MCF 10A (cell line): ENCODE measurements at regions not wholly inside any gene's neighbourhood (a gene's known extent, or its start where the extent isn't known, plus 50 kb on each side); places are given as distances from the start of the nearest gene placed in this dataset.

Source experiments
- BruUV-seq: library from RNA; stranded (reverse); fragments of 400-500 nt; replicated peaks from 2 replicates; lab custom pipeline; 2021; lab: Mats Ljungman, UMichigan
- CTCF ChIA-PET: fragments of 300-600 bp; sonication (Branson Sonifier 250); formaldehyde crosslinking; extraction: SDS; loops from one replicate; lab custom pipeline; 2021; ENCODE audit warnings: antibody characterized with exemption, inconsistent platforms; lab: Yijun Ruan, JAX
- POLR2A ChIA-PET: fragments of 300-600, 350-650 bp; sonication (Branson Sonifier 250); formaldehyde crosslinking; extraction: SDS; loops from one replicate; lab custom pipeline; 2020; ENCODE audit warnings: antibody characterized with exemption, inconsistent platforms; lab: Yijun Ruan, JAX
- DNase-seq: peaks from one replicate; pipeline ENCODE4 v3.0.0-alpha.2; 2018; ENCODE audit not compliant: unreplicated experiment
- H3K27ac Mint-ChIP-seq: one replicate; pipeline ENCODE4 v1.8.0; 2022; ENCODE audit warnings: mild to moderate bottlenecking, low read depth, mixed read lengths; ENCODE audit not compliant: unreplicated experiment
- H3K27me3 Mint-ChIP-seq: one replicate; pipeline ENCODE4 v1.8.0; 2022; ENCODE audit warnings: mixed read lengths; ENCODE audit not compliant: insufficient read depth, unreplicated experiment
- H3K36me3 Mint-ChIP-seq: one replicate; pipeline ENCODE4 v1.8.0; 2022; ENCODE audit warnings: mild to moderate bottlenecking, moderate library complexity, mixed read lengths; ENCODE audit not compliant: insufficient read depth, unreplicated experiment
- H3K4me1 Mint-ChIP-seq: one replicate; pipeline ENCODE4 v1.8.0; 2022; ENCODE audit warnings: mixed read lengths; ENCODE audit not compliant: insufficient read depth, unreplicated experiment
- H3K4me3 Mint-ChIP-seq: one replicate; pipeline ENCODE4 v1.8.0; 2022; ENCODE audit warnings: mild to moderate bottlenecking, moderate library complexity, mixed read lengths; ENCODE audit not compliant: unreplicated experiment
- H3K9me3 Mint-ChIP-seq: one replicate; pipeline ENCODE4 v1.8.0; 2022; ENCODE audit warnings: mixed read lengths; ENCODE audit not compliant: unreplicated experiment
- CTCF ChIP-seq: fragments of 200-600 bp; IDR thresholded peaks from one replicate; pipeline ENCODE4 v1.8.0; 2022; ENCODE audit warnings: antibody characterized with exemption, mild to moderate bottlenecking; ENCODE audit not compliant: unreplicated experiment
- intact Hi-C: fragments of 100-400 bp; cut with micrococcal nuclease; formaldehyde crosslinking; loops from 2 replicates; pipeline ENCODE4 v1.14.1; 2022

- peaks cover 16% of the 10 kb centered on the region for H3K27me3 Mint-ChIP-seq
- H3K27ac Mint-ChIP-seq, result no peak overlapping the region
- H3K36me3 Mint-ChIP-seq, result no peaks in the 10 kb centered on the region
- H3K4me3 Mint-ChIP-seq, result no peak overlapping the region
- ChIA-PET CTCF (no interaction called here), POLR2A (no interaction called here)
- BruUV-seq, result no TSS peak
- intact Hi-C loops, result no loop called here
- DNase-seq, result no peak
- no peaks in the 10 kb centered on the region for H3K9me3 Mint-ChIP-seq
- TF ChIP-seq CTCF, result no peak
- no peaks in the 10 kb centered on the region for H3K4me1 Mint-ChIP-seq
Observed at GRCh38 chr22:47607486-47607885, 845.0 kb downstream of the TBC1D22A start.

- POLR2A ChIA-PET, result no interaction called here
- Mint-ChIP-seq H3K4me1 (no peaks in the 10 kb centered on the region), H3K27me3 (peaks cover 16% of the 10 kb centered on the region), H3K9me3 (no peaks in the 10 kb centered on the region), H3K4me3 (no peak overlapping the region), H3K36me3 (peaks cover 6% of the 10 kb centered on the region), H3K27ac (no peak overlapping the region)
- no peak for TF ChIP-seq CTCF
- intact Hi-C loops, result no loop called here
- no TSS peak for BruUV-seq
- CTCF ChIA-PET, result interaction anchor here (0.6 kb wide), 1 partner anchor 56 kb away, joined by 3 read pairs; no protein-coding TSS in a partner anchor
- no peak for DNase-seq
Observed at GRCh38 chr22:47606426-47606825, 844.0 kb downstream of the TBC1D22A start.

- H3K36me3 Mint-ChIP-seq, result peaks cover 7% of the 10 kb centered on the region
- no peak for DNase-seq
Observed at GRCh38 chr22:47605886-47606285, 843.4 kb downstream of the TBC1D22A start.

DNA sequence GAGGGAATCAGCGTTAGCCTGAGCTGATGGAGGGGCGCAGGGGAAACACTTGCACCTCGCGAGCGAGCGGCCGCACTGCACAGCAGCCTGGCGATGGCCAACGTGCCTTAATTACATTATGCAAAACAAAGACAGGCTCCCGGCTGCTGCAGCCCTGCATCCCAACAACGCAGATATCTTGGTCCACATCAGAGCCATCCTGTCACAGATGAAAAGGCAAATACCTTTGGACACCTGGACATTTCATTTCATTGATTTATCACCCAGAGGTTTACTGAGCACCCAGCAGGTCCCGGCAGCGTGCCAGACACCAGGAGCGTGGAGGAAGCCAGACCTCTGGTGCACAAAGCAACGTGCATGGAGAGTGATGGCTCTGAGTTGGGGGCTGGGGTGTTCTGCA lies 843.0 kb downstream of the TBC1D22A start:
- intact Hi-C loops, result no loop called here
- H3K4me1 Mint-ChIP-seq, result no peaks in the 10 kb centered on the region
- H3K4me3 Mint-ChIP-seq, result no peak overlapping the region
- H3K36me3 Mint-ChIP-seq, result peaks cover 7% of the 10 kb centered on the region
- DNase-seq, result no peak
- H3K27me3 Mint-ChIP-seq, result peaks cover 16% of the 10 kb centered on the region
- CTCF ChIA-PET, result no interaction called here
- no peak for TF ChIP-seq CTCF
- H3K27ac Mint-ChIP-seq, result no peak overlapping the region
- H3K9me3 Mint-ChIP-seq, result no peaks in the 10 kb centered on the region
- BruUV-seq, result no TSS peak
- POLR2A ChIA-PET, result no interaction called here

More at GRCh38 chr22:47605886-47606285, 843.4 kb downstream of the TBC1D22A start:
- Mint-ChIP-seq H3K4me3 (no peak overlapping the region), H3K9me3 (no peaks in the 10 kb centered on the region), H3K27ac (no peak overlapping the region), H3K4me1 (no peaks in the 10 kb centered on the region), H3K27me3 (peaks cover 16% of the 10 kb centered on the region)
- ChIA-PET CTCF (no interaction called here), POLR2A (no interaction called here)
- intact Hi-C loops, result no loop called here
- TF ChIP-seq CTCF, result no peak
- no TSS peak for BruUV-seq
